Activated gamma-delta T cell (primary cell): ENCODE measurements at regions not wholly inside any gene's neighbourhood (a gene's known extent, or its start where the extent isn't known, plus 50 kb on each side); places are given as distances from the start of the nearest gene placed in this dataset.

Experiments
- DNase-seq: peaks from one replicate; lab custom pipeline; 2025; lab: John Stamatoyannopoulos, UW

GRCh38 chr6:141158740-141159139 lies 974.0 kb upstream of the GJE1 start:
- no peak for DNase-seq

DNA sequence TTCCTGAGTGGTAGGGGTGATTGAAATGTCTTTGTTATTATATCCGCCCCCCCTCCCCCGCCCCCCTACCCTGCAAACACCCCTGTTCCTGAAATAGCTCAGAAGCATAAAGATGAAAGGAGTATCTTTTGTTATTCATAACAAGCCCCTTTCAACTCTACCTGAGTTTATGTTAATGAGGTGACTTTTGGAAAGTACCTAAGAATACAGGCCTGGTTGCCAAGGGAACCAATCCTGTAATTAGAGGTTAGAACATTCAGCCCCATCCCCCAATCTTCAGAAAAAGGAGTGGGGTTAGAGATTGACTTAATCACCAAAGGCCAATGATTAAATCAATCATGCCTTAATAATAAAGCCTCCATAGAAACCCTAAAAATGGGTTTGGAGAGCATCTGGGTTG lies 979.2 kb upstream of the GJE1 start:
- DNase-seq: no peak

DNA sequence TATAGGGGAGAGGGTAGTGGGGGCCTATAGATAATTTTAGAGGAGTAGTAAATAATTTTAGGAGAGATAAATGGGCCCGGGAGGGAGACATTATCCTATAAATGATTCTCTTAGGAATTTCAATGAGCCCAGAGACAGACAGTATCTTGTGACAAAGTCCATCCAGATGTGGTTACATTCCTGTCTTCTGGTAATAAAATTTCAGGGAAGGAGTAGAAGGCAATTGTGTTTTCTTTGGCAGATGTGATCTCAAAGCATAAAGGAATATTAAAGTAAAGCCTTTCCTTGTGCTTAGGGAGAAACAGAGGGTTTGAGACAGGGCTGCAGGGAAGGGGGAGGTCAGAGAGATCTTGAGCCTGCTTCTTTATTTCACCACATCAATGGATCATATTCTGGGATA lies 979.8 kb upstream of the GJE1 start:
- no peak for DNase-seq

- no peak for DNase-seq
Measured at GRCh38 chr6:141151710-141152417, 980.9 kb upstream of the GJE1 start.

GRCh38 chr6:141141870-141142269 lies 990.9 kb upstream of the GJE1 start:
- no peak for DNase-seq

DNA sequence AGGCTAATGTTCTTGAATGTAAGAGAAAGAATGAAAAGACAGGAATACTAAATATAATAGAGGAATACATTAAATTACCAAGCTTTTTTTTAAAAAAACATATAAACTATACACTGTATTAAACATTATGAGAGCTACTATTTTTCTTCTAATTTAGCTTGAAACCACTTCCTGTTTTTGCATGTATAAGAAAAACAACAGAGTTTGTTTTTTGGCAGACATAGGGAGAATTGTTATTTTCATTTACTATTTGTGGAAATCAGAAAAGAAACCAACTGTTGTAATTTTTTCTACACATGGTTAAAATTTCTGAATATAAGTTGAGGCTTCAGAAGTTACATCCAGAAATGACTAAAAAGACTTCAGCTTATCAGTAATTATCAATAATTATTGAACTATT lies 991.8 kb upstream of the GJE1 start:
- DNase-seq: no peak

DNA sequence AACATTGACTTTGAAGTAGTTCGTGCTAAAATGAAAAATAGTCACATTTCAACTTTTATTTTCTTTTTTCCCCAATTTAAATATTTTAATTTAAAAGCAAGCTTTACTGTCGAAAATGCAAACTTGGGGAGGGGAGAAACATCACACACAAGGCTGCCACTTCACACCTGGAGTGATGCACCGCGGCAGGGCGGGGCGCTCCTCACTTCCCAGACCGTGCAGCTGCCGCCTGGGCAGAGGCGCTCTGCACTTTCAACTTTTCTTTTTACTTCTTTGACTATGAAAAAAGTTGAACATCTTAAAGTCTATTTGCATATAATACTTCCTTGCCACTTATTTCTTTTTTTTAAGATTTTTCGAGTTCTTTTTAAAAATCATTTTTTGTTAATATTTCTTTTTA lies 993.3 kb upstream of the GJE1 start:
- DNase-seq: no peak

DNA sequence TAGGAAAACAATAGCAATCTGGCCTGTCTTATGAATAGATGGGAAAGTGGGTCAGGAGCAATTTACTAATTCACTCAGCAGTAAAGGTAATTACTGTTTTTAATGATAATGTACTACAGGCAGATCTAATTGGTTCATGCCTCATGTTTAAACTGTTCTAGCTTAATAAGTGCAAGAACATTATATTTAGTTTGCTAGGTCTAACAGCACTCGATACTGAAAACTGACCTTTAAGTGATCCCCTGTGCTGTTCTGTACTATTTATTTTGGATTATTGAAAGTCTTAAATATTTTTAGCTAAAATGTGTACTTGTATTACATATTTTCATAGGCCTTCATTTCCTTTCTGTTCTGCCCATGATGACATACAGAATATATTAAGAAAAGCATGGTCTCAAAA lies 998.0 kb upstream of the GJE1 start:
- DNase-seq: no peak

- no peak for DNase-seq
Measured at GRCh38 chr6:141133836-141134235, 998.9 kb upstream of the GJE1 start.

DNA sequence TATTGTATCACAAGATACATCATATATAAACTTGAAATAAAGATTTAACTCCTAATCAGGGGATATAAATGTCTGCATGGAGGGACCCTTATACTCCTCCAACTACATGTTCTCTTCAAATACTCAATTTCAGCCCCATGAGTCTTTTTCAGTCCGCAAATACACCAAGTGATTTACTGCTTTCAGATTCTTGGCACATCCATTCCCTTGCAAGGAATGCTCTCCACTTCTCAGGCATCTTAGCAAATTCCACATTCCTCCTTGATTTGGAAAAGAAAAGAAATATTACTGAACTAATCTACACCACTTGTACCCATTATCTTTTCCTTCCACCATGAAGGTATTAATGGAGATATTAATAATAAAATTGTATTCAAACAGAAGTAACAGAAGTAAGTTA lies 999.4 kb upstream of the GJE1 start:
- DNase-seq: no peak

GRCh38 chr6:141131616-141132015 lies 1001.1 kb upstream of the GJE1 start:
- no peak for DNase-seq

GRCh38 chr6:141123497-141123896 lies 1009.2 kb upstream of the GJE1 start:
- no peak for DNase-seq

DNA sequence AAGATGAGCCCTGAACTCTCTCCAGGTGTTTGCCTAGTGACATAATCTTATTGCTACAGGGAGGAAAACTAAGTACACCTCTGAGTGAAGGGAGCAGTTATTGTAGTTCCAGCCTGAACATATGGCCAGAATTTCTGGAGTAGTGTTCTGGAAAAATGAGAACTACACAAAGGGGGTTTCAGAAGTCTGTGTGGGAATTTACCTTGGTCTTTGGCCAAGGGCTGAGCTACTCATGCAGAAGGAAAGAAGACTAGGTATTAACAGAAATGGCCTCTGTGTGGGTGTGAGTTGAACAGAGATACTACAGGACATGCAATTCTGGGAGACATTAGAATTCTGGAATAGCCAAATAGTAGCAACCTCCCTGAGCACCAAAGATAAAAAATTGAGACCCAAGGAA lies 1009.7 kb upstream of the GJE1 start:
- DNase-seq: no peak

GRCh38 chr6:141118991-141119390 lies 1013.7 kb upstream of the GJE1 start:
- DNase-seq: no peak

DNA sequence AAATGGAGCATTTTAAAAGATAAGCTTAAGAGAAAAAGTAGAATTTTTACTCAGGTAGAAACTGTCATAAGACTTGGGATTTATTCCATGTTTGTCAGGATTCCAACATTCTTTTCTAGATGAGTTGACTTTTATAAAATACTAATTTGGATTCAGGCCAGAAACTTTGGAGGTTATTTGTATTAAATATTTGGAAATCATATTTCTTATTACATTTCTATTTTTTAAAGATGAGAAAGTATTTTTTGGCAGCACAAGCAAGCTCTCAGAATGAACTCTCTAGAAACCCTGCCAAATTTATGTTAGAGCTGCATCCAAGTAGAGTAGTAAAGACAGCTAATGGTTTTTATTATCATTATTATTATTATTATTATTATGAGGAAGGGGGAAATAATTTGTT lies 1014.9 kb upstream of the GJE1 start:
- DNase-seq: no peak

GRCh38 chr6:141110481-141110880 lies 1022.2 kb upstream of the GJE1 start:
- DNase-seq: no peak

- DNase-seq: no peak
Measured at GRCh38 chr6:141107591-141108160, 1025.0 kb upstream of the GJE1 start.

DNA sequence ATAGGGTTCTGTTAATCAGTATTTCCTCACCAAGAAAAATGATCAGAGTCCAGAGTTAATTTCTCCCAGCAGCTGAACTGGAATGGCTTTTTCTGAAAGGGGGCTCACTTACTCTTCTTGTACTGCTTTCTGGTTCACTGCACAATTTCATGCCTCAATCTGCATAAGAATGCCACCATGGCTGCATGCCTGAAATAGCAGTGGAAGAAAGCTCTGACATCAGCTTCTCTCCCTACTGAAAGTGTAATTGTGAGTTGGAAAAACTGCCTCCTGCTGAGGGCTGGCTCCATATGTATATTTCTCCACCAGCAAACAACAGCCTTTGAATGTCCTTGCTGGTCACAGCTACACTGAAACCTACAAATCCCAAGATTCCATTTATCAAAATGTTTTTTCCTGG lies 1027.2 kb upstream of the GJE1 start:
- DNase-seq: no peak

DNA sequence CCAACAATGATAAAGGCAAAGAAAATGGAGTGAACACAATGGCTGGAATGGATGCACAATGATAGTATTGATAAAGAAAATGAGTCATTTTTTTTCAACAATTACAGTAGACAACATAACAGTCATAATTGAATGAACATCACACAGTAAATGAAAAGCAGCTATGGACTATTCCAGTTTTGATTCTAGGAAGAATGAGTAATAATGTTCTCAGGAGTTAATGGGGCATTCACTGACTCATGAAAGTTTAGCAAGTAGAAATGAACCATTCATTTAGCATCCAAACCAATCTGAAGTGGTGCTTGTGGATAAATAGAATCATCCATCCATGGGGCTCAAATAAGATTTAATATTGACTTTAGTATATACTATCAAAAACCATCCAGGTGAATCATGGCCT lies 1029.5 kb upstream of the GJE1 start:
- no peak for DNase-seq

GRCh38 chr6:141097471-141097870 lies 1035.3 kb upstream of the GJE1 start:
- no peak for DNase-seq

GRCh38 chr6:141095308-141095707 lies 1037.4 kb upstream of the GJE1 start:
- DNase-seq: no peak

GRCh38 chr6:141088171-141088570 lies 1044.6 kb upstream of the GJE1 start:
- DNase-seq: no peak

- no peak for DNase-seq
Measured at GRCh38 chr6:141077355-141078333, 1055.1 kb upstream of the GJE1 start.
